CD14-positive monocyte (primary cell): ENCODE measurements at regions not wholly inside any gene's neighbourhood (a gene's known extent, or its start where the extent isn't known, plus 50 kb on each side); places are given as distances from the start of the nearest gene placed in this dataset.

Source experiments
- DNase-seq, 3 donors: peaks; one replicate each; pipeline ENCODE4 v3.0.0-alpha.2; 2011 to 2022
- H2AFZ ChIP-seq: 2 replicates; pipeline ENCODE4 v1.6.0; 2012; ENCODE audit warnings: mild to moderate bottlenecking, low read depth, low read length, inconsistent platforms; ENCODE audit not compliant: insufficient read depth, poor library complexity, severe bottlenecking
- H3K27ac ChIP-seq, 2 donors: 1 replicate in 1 of 2; 2 replicates in 1 of 2; pipeline ENCODE4 v1.5.1; 2012 to 2013; ENCODE audit warnings: low read length in 2 of 2, control low read depth in 1 of 2, inconsistent platforms in 1 of 2, low read depth in 1 of 2, mild to moderate bottlenecking in 1 of 2
- H3K27me3 ChIP-seq, 2 donors: one replicate each; pipeline versions ENCODE4 v1.6.0 to v1.6.1; 2011 to 2013; ENCODE audit warnings: low read length in 2 of 2; ENCODE audit not compliant: control insufficient read depth in 2 of 2, insufficient read depth in 2 of 2
- H3K36me3 ChIP-seq, 2 donors: replicated peaks in 1 of 2; 1 replicate in 1 of 2; 2 replicates in 1 of 2; pipeline versions ENCODE4 v1.5.1 to v1.6.1; 2012 to 2013; ENCODE audit warnings: low read length in 2 of 2, control low read depth in 1 of 2, inconsistent platforms in 1 of 2, mild to moderate bottlenecking in 1 of 2; ENCODE audit not compliant: insufficient read depth in 2 of 2, control insufficient read depth in 1 of 2
- H3K4me1 ChIP-seq, 2 donors: 1 replicate in 1 of 2; 2 replicates in 1 of 2; pipeline versions ENCODE4 v1.5.1 to v1.6.1; 2012 to 2013; ENCODE audit warnings: low read length in 2 of 2, control low read depth in 1 of 2, inconsistent platforms in 1 of 2, mild to moderate bottlenecking in 1 of 2, moderate library complexity in 1 of 2; ENCODE audit not compliant: insufficient read depth in 2 of 2, control insufficient read depth in 1 of 2
- H3K4me2 ChIP-seq: replicated peaks from 2 replicates; pipeline ENCODE3; 2012; ENCODE audit warnings: low read length, moderate library complexity, mild to moderate bottlenecking; ENCODE audit not compliant: poor library complexity, severe bottlenecking; ENCODE audit errors: extremely low read depth
- H3K4me3 ChIP-seq, 3 experiments: fragments of 200-600 bp in 1 of 3; sonication (generic) in 1 of 3; replicated peaks in 1 of 3; 1 replicate in 2 of 3; 2 replicates in 1 of 3; pipeline ENCODE4 v1.5.1; 2011 to 2013; ENCODE audit warnings: low read length in 3 of 3, mild to moderate bottlenecking in 3 of 3, control low read depth in 2 of 3, low read depth in 2 of 3, inconsistent platforms in 1 of 3, moderate library complexity in 1 of 3
- H3K79me2 ChIP-seq: 2 replicates; pipeline ENCODE4 v1.6.0; 2012; ENCODE audit warnings: mild to moderate bottlenecking, control low read depth, inconsistent platforms, low read length, moderate library complexity; ENCODE audit not compliant: insufficient read depth
- H3K9ac ChIP-seq: 2 replicates; pipeline ENCODE4 v1.6.0; 2017; ENCODE audit warnings: low read length, mild to moderate bottlenecking; ENCODE audit not compliant: insufficient read depth, poor library complexity, severe bottlenecking
- H3K9me3 ChIP-seq, 2 donors: replicated peaks in 1 of 2; 1 replicate in 1 of 2; 2 replicates in 1 of 2; pipeline versions ENCODE4 v1.5.1 to v1.6.1; 2012 to 2013; ENCODE audit warnings: low read length in 2 of 2, control low read depth in 1 of 2; ENCODE audit not compliant: control insufficient read depth in 1 of 2, insufficient read depth in 1 of 2
- H4K20me1 ChIP-seq: 2 replicates; pipeline ENCODE4 v1.6.0; 2012; ENCODE audit warnings: mild to moderate bottlenecking, low read length, control low read depth, moderate library complexity; ENCODE audit not compliant: insufficient read depth
- H3K27ac Mint-ChIP-seq, 7 donors: one replicate each; pipeline ENCODE4 v1.8.0; 2020; ENCODE audit warnings: mild to moderate bottlenecking in 7 of 7, mixed read lengths in 7 of 7, moderate library complexity in 6 of 7, inconsistent platforms in 2 of 7
- H3K27me3 Mint-ChIP-seq, 3 donors: one replicate each; pipeline ENCODE4 v1.8.0; 2021 to 2022; ENCODE audit warnings: low read depth in 3 of 3, mild to moderate bottlenecking in 3 of 3, mixed read lengths in 3 of 3, moderate library complexity in 3 of 3, inconsistent platforms in 1 of 3
- H3K36me3 Mint-ChIP-seq, 2 donors: one replicate each; pipeline ENCODE4 v1.8.0; 2020; ENCODE audit warnings: mixed read lengths in 2 of 2, inconsistent platforms in 1 of 2, mild to moderate bottlenecking in 1 of 2
- H3K4me1 Mint-ChIP-seq: one replicate; pipeline ENCODE4 v1.8.0; 2020; ENCODE audit warnings: mild to moderate bottlenecking, mixed read lengths
- H3K4me3 Mint-ChIP-seq, 2 donors: one replicate each; pipeline ENCODE4 v1.8.0; 2020; ENCODE audit warnings: mild to moderate bottlenecking in 2 of 2, mixed read lengths in 2 of 2, moderate library complexity in 1 of 2
- H3K9me3 Mint-ChIP-seq, 7 donors: one replicate each; pipeline ENCODE4 v1.8.0; 2020 to 2022; ENCODE audit warnings: mixed read lengths in 7 of 7, mild to moderate bottlenecking in 6 of 7, moderate library complexity in 6 of 7, inconsistent platforms in 2 of 7
- CTCF ChIP-seq: fragments of 200-600 bp; IDR thresholded peaks from one replicate; pipeline ENCODE4 v1.8.0; 2022; ENCODE audit warnings: antibody characterized with exemption, mild to moderate bottlenecking
- WGBS: methylation state at CpG from one replicate; pipeline ENCODE4 v1.1.5; 2013; ENCODE audit warnings: missing lambda C conversion rate; ENCODE audit not compliant: insufficient coverage; 5-methylcytosine and 5-hydroxymethylcytosine counted together
- intact Hi-C, 2 donors: fragments of 100-400 bp; cut with micrococcal nuclease; formaldehyde crosslinking; loops; one replicate each; pipeline versions ENCODE4 v1.15.0 to v1.15.1; 2023

DNA sequence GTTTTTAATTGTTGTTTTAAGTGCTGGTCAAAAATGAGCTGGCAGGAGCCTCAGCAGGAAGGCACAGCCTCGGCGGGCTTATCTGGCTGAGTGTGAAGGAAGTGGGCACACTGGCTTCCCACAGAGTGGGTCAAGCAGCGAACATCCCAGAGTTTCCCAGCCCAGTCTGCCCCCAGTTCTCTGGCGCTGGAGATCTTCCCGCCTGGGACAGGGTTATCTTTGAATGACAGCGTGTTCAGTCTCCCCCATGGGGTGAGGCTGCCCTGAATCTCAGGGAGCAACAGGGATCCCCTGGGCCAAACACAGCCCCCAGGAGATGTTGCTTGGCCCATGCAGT lies 122.2 kb upstream of the PTPN1 start:
- intact Hi-C loops: loop anchor here in 1 of 2 donors (10.0 kb wide), 1 partner anchor 67 kb away; no protein-coding TSS in a partner anchor
- 10% methylated on average over 6 of the region's 6 CpGs for WGBS
- H3K27me3 Mint-ChIP-seq: peaks cover 10 to 25% (median 12%) of the 10 kb centered on the region in 3 donors
- no peak for TF ChIP-seq CTCF
- Histone ChIP-seq H3K4me2 (no peak overlapping the region), H3K4me3 (no peak overlapping the region), H3K36me3 (no peaks in the 10 kb centered on the region), H3K79me2 (no peaks in the 10 kb centered on the region), H3K27me3 (no peaks in the 10 kb centered on the region), H4K20me1 (no peaks in the 10 kb centered on the region), H3K9ac (no peak overlapping the region), H2AFZ (no peak overlapping the region), H3K4me1 (peaks cover 43 to 51% of the 10 kb centered on the region in 2 donors), H3K9me3 (no peaks in the 10 kb centered on the region), H3K27ac (no peak overlapping the region)
- H3K4me3 Mint-ChIP-seq: no peak overlapping the region
- peaks cover 50% of the 10 kb centered on the region for H3K4me1 Mint-ChIP-seq
- H3K9me3 Mint-ChIP-seq: peaks cover 0 to 4% (median 0%) of the 10 kb centered on the region in 7 donors
- H3K27ac Mint-ChIP-seq: no peak overlapping the region
- no peak for DNase-seq
- peaks cover 0 to 9% of the 10 kb centered on the region in 2 donors for H3K36me3 Mint-ChIP-seq

GRCh38 chr20:50388733-50389437 lies 121.3 kb upstream of the PTPN1 start:
- H3K27ac Mint-ChIP-seq: peak overlapping the region in 1 of 7 donors; percentile 55

More at GRCh38 chr20:50388733-50389437, 121.3 kb upstream of the PTPN1 start:
- intact Hi-C loops: loop anchor here in 1 of 2 donors (10.0 kb wide), 1 partner anchor 66 kb away; no protein-coding TSS in a partner anchor
- Mint-ChIP-seq H3K27me3 (peaks cover 8 to 25% (median 10%) of the 10 kb centered on the region in 3 donors), H3K36me3 (peaks cover 0 to 9% of the 10 kb centered on the region in 2 donors), H3K4me1 (peaks cover 44% of the 10 kb centered on the region), H3K4me3 (no peak overlapping the region), H3K9me3 (peaks cover 0 to 4% (median 0%) of the 10 kb centered on the region in 7 donors)
- H4K20me1 ChIP-seq: no peaks in the 10 kb centered on the region
- 95% methylated on average over 5 of the region's 12 CpGs for WGBS
- no peak overlapping the region for H3K4me3 ChIP-seq
- DNase-seq: no peak
- TF ChIP-seq CTCF: no peak
- H3K4me1 ChIP-seq: peaks cover 34 to 44% of the 10 kb centered on the region in 2 donors
- H3K4me2 ChIP-seq: no peak overlapping the region
- no peak overlapping the region for H3K9ac ChIP-seq
- no peaks in the 10 kb centered on the region for H3K79me2 ChIP-seq
- H3K9me3 ChIP-seq: no peaks in the 10 kb centered on the region
- no peaks in the 10 kb centered on the region for H3K27me3 ChIP-seq
- no peak overlapping the region for H3K27ac ChIP-seq
- no peaks in the 10 kb centered on the region for H3K36me3 ChIP-seq
- no peak overlapping the region for H2AFZ ChIP-seq
